HEK293T (cell line): ENCODE measurements at regions not wholly inside any gene's neighbourhood (a gene's known extent, or its start where the extent isn't known, plus 50 kb on each side); places are given as distances from the start of the nearest gene placed in this dataset.

Source experiments
- CTCF ChIA-PET: fragments of 350-600 bp; formaldehyde crosslinking; extraction: SDS; loops from one replicate; lab custom pipeline; 2021; ENCODE audit warnings: antibody characterized with exemption, inconsistent platforms; lab: Yijun Ruan, JAX
- POLR2A ChIA-PET: fragments of 350-600 bp; formaldehyde crosslinking; extraction: SDS; loops from one replicate; lab custom pipeline; 2020; ENCODE audit warnings: antibody characterized with exemption, inconsistent platforms; lab: Yijun Ruan, JAX
- DNase-seq: peaks from one replicate; pipeline ENCODE4 v3.0.0; 2012; ENCODE audit warnings: mixed read lengths; ENCODE audit errors: extremely low spot score
- ARNT ChIP-seq: fragments of 450-650 bp; IDR thresholded peaks from 2 replicates; pipeline ENCODE4 v1.6.1; 2017; ENCODE audit warnings: mild to moderate bottlenecking
- BHLHE40 ChIP-seq: fragments of 450-650 bp; IDR thresholded peaks from 2 replicates; pipeline ENCODE4 v1.6.1; 2016; ENCODE audit warnings: mild to moderate bottlenecking, moderate library complexity, borderline replicate concordance
- CTBP1 ChIP-seq: fragments of 450-650 bp; IDR thresholded peaks from 2 replicates; pipeline ENCODE4 v1.6.1; 2016; ENCODE audit warnings: borderline replicate concordance
- ELF4 ChIP-seq: fragments of 450-650 bp; IDR thresholded peaks from 2 replicates; pipeline ENCODE4 v1.6.1; 2017; ENCODE audit warnings: antibody characterized with exemption
- FOXA1 ChIP-seq: fragments of 450-650 bp; IDR thresholded peaks from 2 replicates; pipeline ENCODE4 v1.6.1; 2016; ENCODE audit warnings: mild to moderate bottlenecking
- FOXK2 ChIP-seq: fragments of 450-650 bp; IDR thresholded peaks from 2 replicates; pipeline ENCODE4 v1.6.1; 2016; ENCODE audit warnings: mild to moderate bottlenecking
- FOXM1 ChIP-seq: fragments of 450-650 bp; IDR thresholded peaks from 2 replicates; pipeline ENCODE4 v1.6.1; 2017; ENCODE audit warnings: mild to moderate bottlenecking, borderline replicate concordance
- HDGF ChIP-seq: fragments of 450-650 bp; IDR thresholded peaks from 2 replicates; pipeline ENCODE4 v1.6.1; 2017; ENCODE audit warnings: antibody characterized with exemption, borderline replicate concordance
- L3MBTL2 ChIP-seq: fragments of 450-650 bp; conservative IDR thresholded peaks from 2 replicates; pipeline ENCODE4 v1.6.1; 2016; ENCODE audit warnings: mild to moderate bottlenecking
- LEF1 ChIP-seq: fragments of 450-650 bp; IDR thresholded peaks from 2 replicates; pipeline ENCODE4 v1.6.1; 2017; ENCODE audit warnings: mild to moderate bottlenecking, borderline replicate concordance
- NFRKB ChIP-seq: fragments of 450-650 bp; IDR thresholded peaks from 2 replicates; pipeline ENCODE4 v1.6.1; 2016; ENCODE audit warnings: mild to moderate bottlenecking, moderate library complexity
- PKNOX1 ChIP-seq: fragments of 450-650 bp; IDR thresholded peaks from 2 replicates; pipeline ENCODE4 v1.6.1; 2016
- SP1 ChIP-seq: fragments of 450-650 bp; IDR thresholded peaks from 2 replicates; pipeline ENCODE4 v1.6.1; 2017
- SUZ12 ChIP-seq: fragments of 450-650 bp; IDR thresholded peaks from 2 replicates; pipeline ENCODE4 v1.6.1; 2016; ENCODE audit warnings: mild to moderate bottlenecking
- TARDBP ChIP-seq: fragments of 450-650 bp; IDR thresholded peaks from 2 replicates; pipeline ENCODE4 v1.6.1; 2016
- ZNF384 ChIP-seq: fragments of 450-650 bp; IDR thresholded peaks from 2 replicates; pipeline ENCODE4 v1.6.1; 2016

- TF ChIP-seq FOXK2 (no peak), ZNF384 (no peak)
- ChIA-PET POLR2A (no interaction called here), CTCF (interaction anchor here (0.6 kb wide), 1 partner anchor 16 kb away, joined by 5 read pairs; no protein-coding TSS in a partner anchor)
- DNase-seq: no peak
Measured at GRCh38 chr11:128297091-128297651, 290.2 kb downstream of the ETS1 start.

- TF ChIP-seq BHLHE40 (no peak), FOXK2 (no peak), PKNOX1 (no peak), ELF4 (no peak), L3MBTL2 (no peak), TARDBP (no peak), ARNT (no peak), LEF1 (no peak), SP1 (no peak), FOXA1 (no peak), FOXM1 (no peak), NFRKB (no peak), SUZ12 (no peak), CTBP1 (no peak)
- CTCF ChIA-PET: interaction anchor here (1.0 kb wide), 1 partner anchor 13 kb away, joined by 3 read pairs; no protein-coding TSS in a partner anchor
- POLR2A ChIA-PET: no interaction called here
- no peak for DNase-seq
Measured at GRCh38 chr11:128294671-128295050, 292.7 kb downstream of the ETS1 start.

DNA sequence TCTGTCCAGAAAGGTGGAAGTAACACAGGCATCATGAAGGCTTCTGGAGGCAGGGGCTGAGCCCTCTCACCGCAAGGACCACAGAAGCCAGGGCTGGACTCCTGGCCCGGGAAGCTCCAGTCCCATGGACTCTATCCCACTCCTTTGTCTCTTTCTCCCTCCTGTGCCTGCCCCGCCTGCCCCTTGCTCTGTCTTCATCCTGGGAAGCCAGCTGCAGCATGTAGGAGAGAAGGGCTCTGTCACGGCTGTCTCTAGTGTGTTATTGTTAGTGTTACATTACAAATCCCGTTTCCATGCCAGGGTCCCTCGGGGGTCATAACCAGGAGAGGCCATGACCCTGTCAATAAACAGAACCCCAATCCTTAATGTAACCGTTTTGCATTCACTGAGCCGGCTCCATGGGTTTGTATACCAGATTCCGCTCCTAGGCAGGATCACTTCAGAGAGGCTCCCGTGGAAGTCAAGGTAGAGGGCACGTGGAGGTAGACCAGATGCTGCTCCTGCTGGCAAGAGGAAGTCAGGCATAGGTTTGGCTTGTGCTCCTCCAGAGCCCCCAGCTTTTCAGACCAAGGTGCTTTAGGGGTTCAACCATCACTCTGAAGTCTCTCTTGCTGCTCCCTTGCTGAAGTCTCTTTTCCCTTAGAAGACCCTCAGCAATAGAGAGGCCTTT, 293.2 kb downstream of the ETS1 start:
- POLR2A ChIA-PET: no interaction called here
- TF ChIP-seq BHLHE40 (no peak), HDGF (no peak), LEF1 (no peak), SUZ12 (no peak), ZNF384 (no peak), ELF4 (no peak), NFRKB (no peak), FOXA1 (no peak), FOXK2 (no peak), L3MBTL2 (no peak), FOXM1 (no peak), PKNOX1 (no peak), SP1 (no peak), TARDBP (no peak), ARNT (no peak), CTBP1 (no peak)
- DNase-seq: no peak
- CTCF ChIA-PET: interaction anchor here (1.0 kb wide), 1 partner anchor 14 kb away, joined by 3 read pairs; no protein-coding TSS in a partner anchor

DNA sequence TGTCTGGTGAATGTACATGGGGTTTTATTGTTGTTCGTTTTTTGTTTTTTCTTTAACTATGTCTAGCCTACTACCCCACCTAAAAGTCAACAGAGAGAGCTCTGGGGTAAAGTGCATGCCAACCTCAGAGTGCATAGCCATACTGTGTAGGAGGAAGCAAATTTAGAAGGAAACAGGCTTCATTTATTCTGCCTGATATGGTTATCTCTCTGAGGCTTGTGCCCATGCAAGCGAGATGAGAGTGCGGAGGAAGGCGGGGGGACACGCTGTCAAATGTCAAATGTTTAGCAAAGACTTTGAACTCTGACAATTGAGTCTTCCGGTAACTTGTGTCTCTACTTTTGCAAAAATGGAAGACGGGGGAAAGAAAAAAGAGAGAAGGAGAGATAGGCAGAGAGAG, 295.5 kb downstream of the ETS1 start:
- POLR2A ChIA-PET: no interaction called here
- CTCF ChIA-PET: interaction anchor here (1.7 kb wide), 1 partner anchor 340 kb away, joined by 5 read pairs; no protein-coding TSS in a partner anchor
- no peak for DNase-seq
- no peak for TF ChIP-seq BHLHE40
- TF ChIP-seq HDGF: no peak
- TF ChIP-seq FOXK2: no peak
- no peak for TF ChIP-seq TARDBP
- TF ChIP-seq ZNF384: no peak
- no peak for TF ChIP-seq NFRKB
- no peak for TF ChIP-seq PKNOX1
- TF ChIP-seq CTBP1: no peak
- no peak for TF ChIP-seq ARNT
- no peak for TF ChIP-seq L3MBTL2
- no peak for TF ChIP-seq LEF1
- TF ChIP-seq ELF4: no peak
- TF ChIP-seq SP1: no peak
- TF ChIP-seq FOXA1: no peak
- TF ChIP-seq SUZ12: no peak
- TF ChIP-seq FOXM1: no peak

DNA sequence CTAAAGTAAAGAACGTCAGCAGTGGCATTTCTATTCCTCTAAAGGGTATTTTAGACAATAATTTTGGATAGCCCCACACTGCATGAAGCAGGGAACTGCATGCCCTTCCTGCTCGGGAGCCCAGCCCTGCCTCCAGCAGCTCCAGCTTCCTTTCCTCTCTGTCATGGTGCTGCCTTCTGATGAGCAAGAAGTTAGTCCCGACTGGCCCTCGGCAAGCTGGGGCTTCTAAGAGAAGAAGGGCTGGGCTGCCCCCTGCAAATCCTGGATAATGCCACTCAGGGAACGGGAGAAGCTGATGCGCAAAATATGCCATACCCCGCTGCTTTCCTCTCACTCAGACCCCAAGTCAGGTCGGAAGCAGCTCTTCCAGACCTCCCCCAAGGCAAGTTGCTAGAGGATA, 296.4 kb downstream of the ETS1 start:
- TF ChIP-seq SP1: no peak
- no peak for TF ChIP-seq ELF4
- no peak for TF ChIP-seq L3MBTL2
- TF ChIP-seq NFRKB: no peak
- TF ChIP-seq BHLHE40: no peak
- no peak for TF ChIP-seq FOXM1
- ChIA-PET CTCF (interaction anchor here (0.6 to 1.7 kb wide), 8 partner anchors 10 to 540 kb away, joined by 3 to 6 read pairs (median 4); no protein-coding TSS in a partner anchor), POLR2A (no interaction called here)
- no peak for DNase-seq

GRCh38 chr11:128290106-128290840, 297.1 kb downstream of the ETS1 start:
- TF ChIP-seq L3MBTL2: no peak
- TF ChIP-seq LEF1: no peak
- TF ChIP-seq BHLHE40: no peak
- TF ChIP-seq SP1: no peak
- TF ChIP-seq SUZ12: no peak
- TF ChIP-seq ELF4: no peak
- TF ChIP-seq ARNT: no peak
- no peak for TF ChIP-seq NFRKB
- DNase-seq: peak; percentile 62
- ChIA-PET POLR2A (no interaction called here), CTCF (interaction anchor here (0.6 to 1.7 kb wide), 8 partner anchors 11 to 541 kb away, joined by 3 to 6 read pairs (median 4); no protein-coding TSS in a partner anchor)
